Right cardiac atrium (tissue), 5 donors: ENCODE measurements at regions not wholly inside any gene's neighbourhood (a gene's known extent, or its start where the extent isn't known, plus 50 kb on each side); places are given as distances from the start of the nearest gene placed in this dataset.
A peak's percentile ranks its signal among the peaks of the same experiment; 100 is the strongest.

Experiments
- ATAC-seq, 2 donors: fragments of 200-7000 bp; cut with Tn5 transposase; one replicate each; pipeline versions ENCODE4 v1.8.0 to v1.9.1; 2020; ENCODE audit warnings: moderate library complexity in 2 of 2, mild to moderate bottlenecking in 1 of 2
- DNase-seq, 3 donors: peaks; one replicate each; pipeline ENCODE4 v3.0.0-alpha.2; 2020
- H3K27ac ChIP-seq: one replicate; pipeline ENCODE4 v1.5.1; 2013; ENCODE audit warnings: mild to moderate bottlenecking, low read length, control low read depth, moderate library complexity
- H3K27me3 ChIP-seq: one replicate; pipeline ENCODE4 v1.6.1; 2013; ENCODE audit not compliant: control insufficient read depth, insufficient read depth
- H3K4me1 ChIP-seq: one replicate; pipeline ENCODE4 v1.6.1; 2013; ENCODE audit warnings: low read length; ENCODE audit not compliant: control insufficient read depth, insufficient read depth
- H3K4me3 ChIP-seq: one replicate; pipeline ENCODE4 v1.5.1; 2013; ENCODE audit warnings: low read length, control low read depth
- H3K9me3 ChIP-seq: one replicate; pipeline ENCODE4 v1.6.1; 2013; ENCODE audit warnings: low read length; ENCODE audit not compliant: control insufficient read depth
- WGBS: extraction: QIAGEN DNeasy Blood & Tissue Kit; methylation state at CpG from one replicate; pipeline ENCODE4 v1.1.7; 2013; 5-methylcytosine and 5-hydroxymethylcytosine counted together
- intact Hi-C, 4 donors: fragments of 100-400 bp; cut with DNase I; formaldehyde crosslinking; loops; one replicate each; pipeline versions ENCODE4 v1.11.0 to v1.14.0; 2022 to 2023
- donor health status: healthy with polysubstance abuse.
- donor health status: DM: no; HTN: yes; CAD: no.
- donor health status: DM: no; HTN: no; CAD: no.
- donor health status: DM: no; HTN: yes; CAD: no; lungs with severe emphysema.
- donor health status: DM: yes; HTN: yes; CAD: no.

GRCh38 chr3:187957165-187957581 lies 196.8 kb upstream of the LPP start:
- no peak for DNase-seq
- intact Hi-C loops: loop anchor here in 1 of 4 donors (10.0 kb wide), 1 partner anchor 998 kb away; no protein-coding TSS in a partner anchor
- H3K4me3 ChIP-seq: no peak overlapping the region
- whole genome bisulfite sequencing: 72% methylated on average over 5 of the region's 5 CpGs
- peak overlapping the region; percentile 42 for H3K27ac ChIP-seq
- H3K4me1 ChIP-seq: peaks cover 7% of the 10 kb centered on the region
- peak in 1 of 2 donors; percentile 40 for ATAC-seq
- no peaks in the 10 kb centered on the region for H3K27me3 ChIP-seq
- H3K9me3 ChIP-seq: no peaks in the 10 kb centered on the region

- peak in 1 of 2 donors; percentile 20 for ATAC-seq
- H3K4me3 ChIP-seq: no peak overlapping the region
- no peaks in the 10 kb centered on the region for H3K9me3 ChIP-seq
- intact Hi-C loops: loop anchor here in 1 of 4 donors (10.0 kb wide), 1 partner anchor 997 kb away; no protein-coding TSS in a partner anchor
- peaks cover 7% of the 10 kb centered on the region for H3K4me1 ChIP-seq
- peak overlapping the region; percentile 90 for H3K27ac ChIP-seq
- no peaks in the 10 kb centered on the region for H3K27me3 ChIP-seq
- peak in 1 of 3 donors; percentile 57 for DNase-seq
These were observed 196.4 kb upstream of the LPP start for GRCh38 chr3:187957582-187957981.

- no peak overlapping the region for H3K27ac ChIP-seq
These were observed 195.4 kb upstream of the LPP start for GRCh38 chr3:187958432-187959003.

GRCh38 chr3:187960820-187961219 lies 193.1 kb upstream of the LPP start:
- ATAC-seq (no peak), DNase-seq (no peak)
- no peaks in the 10 kb centered on the region for H3K9me3 ChIP-seq
- intact Hi-C loops: loop anchor here in 1 of 4 donors (10.0 kb wide), 1 partner anchor 216 kb away; the partner anchor contains the start of gene BCL6
- 46% methylated on average over 2 of the region's 2 CpGs for WGBS
- peaks cover 1% of the 10 kb centered on the region for H3K4me1 ChIP-seq
- H3K27me3 ChIP-seq: no peaks in the 10 kb centered on the region
- no peak overlapping the region for H3K4me3 ChIP-seq
- H3K27ac ChIP-seq: no peak overlapping the region

More at GRCh38 chr3:187958432-187959003, 195.4 kb upstream of the LPP start:
- ATAC-seq: no peak
- Histone ChIP-seq H3K27me3 (no peaks in the 10 kb centered on the region), H3K4me3 (no peak overlapping the region), H3K9me3 (no peaks in the 10 kb centered on the region), H3K4me1 (peaks cover 8% of the 10 kb centered on the region)
- 57% methylated on average over 12 of the region's 12 CpGs for WGBS
- DNase-seq: peak in 1 of 3 donors; percentile 53
- intact Hi-C loops: loop anchor here in 1 of 4 donors (10.0 kb wide), 1 partner anchor 996 kb away; no protein-coding TSS in a partner anchor

GRCh38 chr3:187961366-187961765 lies 192.6 kb upstream of the LPP start:
- Histone ChIP-seq H3K4me3 (no peak overlapping the region), H3K27ac (no peak overlapping the region)
- intact Hi-C loops: loop anchor here in 1 of 4 donors (10.0 kb wide), 1 partner anchor 217 kb away; the partner anchor contains the start of gene BCL6

GRCh38 chr3:187963003-187963676 lies 190.8 kb upstream of the LPP start:
- WGBS: 85% methylated on average over 5 of the region's 5 CpGs
- peak overlapping the region; percentile 88 for H3K27ac ChIP-seq
- DNase-seq (no peak), ATAC-seq (no peak)
- H3K4me3 ChIP-seq: no peak overlapping the region
- H3K27me3 ChIP-seq: no peaks in the 10 kb centered on the region
- H3K9me3 ChIP-seq: no peaks in the 10 kb centered on the region
- peaks cover 6% of the 10 kb centered on the region for H3K4me1 ChIP-seq
- intact Hi-C loops: loop anchor here in 1 of 4 donors (10.0 kb wide), 1 partner anchor 218 kb away; the partner anchor contains the start of gene BCL6

More at GRCh38 chr3:187961366-187961765, 192.6 kb upstream of the LPP start:
- no peak for ATAC-seq
- H3K27me3 ChIP-seq: no peaks in the 10 kb centered on the region
- DNase-seq: no peak
- H3K4me1 ChIP-seq: peaks cover 1% of the 10 kb centered on the region
- WGBS: 69% methylated on average over 2 of the region's 2 CpGs
- no peaks in the 10 kb centered on the region for H3K9me3 ChIP-seq

GRCh38 chr3:187963677-187964385 lies 190.1 kb upstream of the LPP start:
- H3K9me3 ChIP-seq: no peaks in the 10 kb centered on the region
- 40% methylated on average over 3 of the region's 3 CpGs for WGBS
- intact Hi-C loops: loop anchor here in 1 of 4 donors (10.0 kb wide), 1 partner anchor 219 kb away; the partner anchor contains the start of gene BCL6
- H3K27ac ChIP-seq: peak overlapping the region; percentile 95
- peaks cover 6% of the 10 kb centered on the region for H3K4me1 ChIP-seq
- H3K4me3 ChIP-seq: no peak overlapping the region
- peak; percentile 81 to 86 for ATAC-seq
- DNase-seq: no peak
- no peaks in the 10 kb centered on the region for H3K27me3 ChIP-seq

GRCh38 chr3:187964760-187965159 lies 189.2 kb upstream of the LPP start:
- no peaks in the 10 kb centered on the region for H3K9me3 ChIP-seq
- intact Hi-C loops: loop anchor here in 1 of 4 donors (10.0 kb wide), 1 partner anchor 220 kb away; the partner anchor contains the start of gene BCL6
- H3K27me3 ChIP-seq: no peaks in the 10 kb centered on the region
- ATAC-seq (no peak), DNase-seq (no peak)
- H3K4me3 ChIP-seq: no peak overlapping the region
- H3K27ac ChIP-seq: no peak overlapping the region
- WGBS: 88% methylated on average over 2 of the region's 2 CpGs
- H3K4me1 ChIP-seq: peaks cover 6% of the 10 kb centered on the region

- WGBS: 74% methylated on average over 4 of the region's 4 CpGs
- H3K4me1 ChIP-seq: peaks cover 6% of the 10 kb centered on the region
- no peak overlapping the region for H3K4me3 ChIP-seq
- ATAC-seq: no peak
- intact Hi-C loops: loop anchor here in 1 of 4 donors (10.0 kb wide), 1 partner anchor 221 kb away; the partner anchor contains the start of gene BCL6
- peak overlapping the region; percentile 37 for H3K27ac ChIP-seq
- no peaks in the 10 kb centered on the region for H3K27me3 ChIP-seq
- no peak for DNase-seq
- H3K9me3 ChIP-seq: no peaks in the 10 kb centered on the region
These were observed 187.9 kb upstream of the LPP start for GRCh38 chr3:187966096-187966495.

GRCh38 chr3:187966636-187967406 lies 187.1 kb upstream of the LPP start:
- DNase-seq (no peak), ATAC-seq (no peak)
- Histone ChIP-seq H3K4me1 (peaks cover 6% of the 10 kb centered on the region), H3K27ac (peak overlapping the region; percentile 19), H3K9me3 (no peaks in the 10 kb centered on the region), H3K27me3 (no peaks in the 10 kb centered on the region), H3K4me3 (no peak overlapping the region)
- intact Hi-C loops: loop anchor here in 1 of 4 donors (10.0 kb wide), 1 partner anchor 222 kb away; the partner anchor contains the start of gene BCL6
- 41% methylated on average over 8 of the region's 8 CpGs for WGBS
